Myocyte (in vitro differentiated cells): ENCODE measurements at regions not wholly inside any gene's neighbourhood (a gene's known extent, or its start where the extent isn't known, plus 50 kb on each side); places are given as distances from the start of the nearest gene placed in this dataset.
A peak's percentile ranks its signal among the peaks of the same experiment; 100 is the strongest.

ENCODE experiments used
- DNase-seq: peaks from one replicate; pipeline ENCODE4 v3.0.0-alpha.2; 2012; ENCODE audit warnings: low read depth

DNA sequence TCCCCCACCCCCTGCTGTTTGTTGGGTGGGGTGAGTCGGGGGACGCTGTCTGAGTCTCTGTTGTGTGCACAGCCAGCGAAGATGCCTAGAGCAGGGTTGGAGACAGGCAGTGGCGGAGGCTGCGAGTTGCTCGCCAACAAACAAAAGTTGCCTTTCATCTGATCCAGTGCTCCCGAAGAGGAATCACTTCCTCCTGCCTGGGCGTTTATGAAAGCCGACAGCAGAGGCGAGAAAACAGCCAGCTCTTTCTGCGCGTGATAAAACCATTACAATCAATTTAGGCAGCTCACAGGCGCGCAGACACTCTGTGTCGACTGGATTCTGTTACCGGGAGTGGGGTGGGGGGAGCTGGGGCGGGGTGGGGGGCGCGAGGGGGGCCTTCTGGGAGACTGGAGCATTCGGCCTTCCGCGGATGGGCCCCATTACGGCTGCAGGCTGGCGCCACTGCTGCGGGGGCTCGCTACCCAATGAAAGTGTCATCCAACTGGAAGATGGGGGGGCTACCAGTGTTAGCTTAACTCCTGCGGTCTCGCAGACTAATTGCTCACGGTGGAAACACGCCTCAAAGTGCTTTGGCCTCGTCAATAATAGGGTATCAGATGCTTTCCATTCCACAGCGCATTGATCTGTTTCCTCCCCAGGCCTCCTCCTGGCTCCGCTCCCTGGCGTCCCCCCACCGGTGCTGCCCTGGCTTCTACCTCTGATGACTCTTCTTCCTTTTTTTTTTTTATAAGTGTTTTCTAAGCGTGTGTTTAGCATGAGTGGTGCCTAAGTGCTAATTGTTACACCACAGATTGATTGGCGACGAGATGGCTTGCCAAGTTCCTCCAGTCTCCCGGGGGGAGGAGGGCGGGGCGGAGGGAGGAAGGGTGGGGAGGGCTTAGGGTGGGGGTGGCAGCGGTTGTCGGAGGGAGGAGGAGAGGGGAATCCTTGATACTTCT is 678.4 kb downstream of the MED13L start:
- no peak for DNase-seq

DNA sequence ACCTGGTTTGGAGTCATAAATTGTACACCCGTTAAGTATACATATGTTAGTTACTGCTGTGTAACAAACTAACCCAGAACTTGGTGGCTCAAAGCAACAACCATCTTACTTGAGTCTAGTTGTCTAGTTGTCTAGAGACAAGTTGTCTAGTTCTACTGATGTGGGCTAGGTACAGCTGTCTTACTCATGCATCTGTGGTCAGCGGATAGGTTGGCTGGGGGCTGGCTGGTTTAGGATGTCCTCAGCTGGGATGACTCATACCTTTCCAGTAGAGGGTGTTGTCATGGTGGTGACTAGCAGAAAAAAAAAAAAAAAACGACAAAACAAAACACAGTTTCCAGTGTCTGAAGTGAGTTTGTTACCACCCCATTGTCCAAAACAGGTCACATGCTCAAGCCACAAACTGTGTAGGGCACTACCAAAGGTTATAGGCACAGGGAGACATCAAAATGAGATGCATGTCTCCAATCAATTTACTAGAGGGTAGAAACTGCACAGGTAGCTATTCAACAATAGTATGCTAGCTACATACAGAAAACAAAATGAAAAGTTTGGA is 680.3 kb downstream of the MED13L start:
- no peak for DNase-seq

DNA sequence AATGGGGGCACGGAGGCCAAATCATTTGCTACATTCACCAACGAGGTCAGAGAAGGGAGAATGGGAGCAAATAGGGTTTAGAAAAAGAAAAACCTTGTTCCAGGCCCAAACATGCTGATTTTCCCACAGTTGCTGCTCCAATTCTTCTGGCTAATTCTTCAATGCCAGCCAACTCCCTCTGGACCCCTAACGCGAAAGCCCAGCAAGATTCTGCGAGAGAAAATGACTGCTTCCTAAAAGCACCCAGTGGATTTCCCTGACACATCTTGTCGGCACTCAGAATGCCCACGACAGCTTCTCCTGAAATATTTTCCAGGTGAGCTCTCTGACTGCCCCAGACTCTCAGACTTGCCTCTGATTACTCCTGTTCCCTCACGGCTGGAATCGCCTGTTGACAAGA is 689.4 kb downstream of the MED13L start:
- no peak for DNase-seq

- DNase-seq: no peak
Observed at GRCh38 chr12:115584156-115584555, 693.3 kb downstream of the MED13L start.

- DNase-seq: no peak
Observed at GRCh38 chr12:115583591-115583990, 693.9 kb downstream of the MED13L start.

- DNase-seq: no peak
Observed at GRCh38 chr12:115577401-115577800, 700.1 kb downstream of the MED13L start.

GRCh38 chr12:115574826-115575225 is 702.7 kb downstream of the MED13L start:
- peak; percentile 4 for DNase-seq

- no peak for DNase-seq
Observed at GRCh38 chr12:115572440-115572839, 705.1 kb downstream of the MED13L start.

DNA sequence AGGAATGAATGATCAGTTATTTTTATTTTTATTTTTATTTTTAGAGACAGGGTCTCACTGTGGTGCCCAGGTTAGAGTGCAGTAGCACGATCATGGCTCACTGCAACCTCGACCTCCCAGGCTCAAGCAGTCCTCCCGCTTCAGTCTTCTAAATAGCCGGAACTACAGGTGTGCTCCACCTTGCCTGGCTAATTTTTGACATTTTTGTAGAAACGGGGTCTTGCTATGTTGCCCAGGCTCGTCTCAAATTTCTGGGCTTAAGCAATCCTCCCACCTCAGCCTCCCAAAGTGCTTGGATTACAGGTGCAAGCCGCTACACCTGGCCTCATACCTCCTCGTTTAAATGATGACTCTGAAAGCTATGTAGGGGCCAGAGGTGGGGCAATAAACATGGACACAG is 706.0 kb downstream of the MED13L start:
- DNase-seq: no peak

GRCh38 chr12:115571027-115571426 is 706.5 kb downstream of the MED13L start:
- no peak for DNase-seq

DNA sequence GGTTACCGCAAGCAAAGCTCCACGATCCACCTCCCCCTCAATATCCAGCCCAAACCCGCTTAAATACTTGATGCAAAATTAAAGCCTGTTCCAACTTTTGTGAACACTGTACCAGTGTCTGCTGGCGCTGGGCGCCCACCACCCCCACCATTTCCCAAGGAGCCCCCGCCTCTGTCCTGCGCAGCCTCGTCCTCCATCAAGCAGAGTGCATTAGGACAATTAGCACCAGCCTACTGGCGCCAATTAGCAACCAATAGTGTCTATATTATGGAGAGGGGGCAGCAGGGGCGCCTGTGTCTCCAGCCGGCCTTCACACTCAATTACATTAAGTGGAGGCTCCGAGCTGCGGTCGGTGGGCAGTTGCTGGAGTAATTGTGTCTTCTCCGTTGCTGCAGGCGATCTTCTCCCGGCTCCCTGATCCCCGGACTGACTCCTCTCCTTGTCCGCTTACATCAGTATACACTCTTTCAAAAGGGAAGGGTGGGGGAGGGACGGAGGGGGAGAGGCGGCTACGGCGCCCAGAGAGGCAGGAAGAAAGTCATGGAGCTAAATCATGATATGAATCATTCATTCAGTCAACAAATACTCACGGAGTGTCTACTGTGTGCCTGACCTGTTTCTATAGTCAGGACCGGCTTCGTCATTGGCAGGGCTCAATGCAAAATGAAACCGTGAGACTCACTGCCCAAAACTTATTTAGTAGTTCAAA is 707.3 kb downstream of the MED13L start:
- DNase-seq: no peak

DNA sequence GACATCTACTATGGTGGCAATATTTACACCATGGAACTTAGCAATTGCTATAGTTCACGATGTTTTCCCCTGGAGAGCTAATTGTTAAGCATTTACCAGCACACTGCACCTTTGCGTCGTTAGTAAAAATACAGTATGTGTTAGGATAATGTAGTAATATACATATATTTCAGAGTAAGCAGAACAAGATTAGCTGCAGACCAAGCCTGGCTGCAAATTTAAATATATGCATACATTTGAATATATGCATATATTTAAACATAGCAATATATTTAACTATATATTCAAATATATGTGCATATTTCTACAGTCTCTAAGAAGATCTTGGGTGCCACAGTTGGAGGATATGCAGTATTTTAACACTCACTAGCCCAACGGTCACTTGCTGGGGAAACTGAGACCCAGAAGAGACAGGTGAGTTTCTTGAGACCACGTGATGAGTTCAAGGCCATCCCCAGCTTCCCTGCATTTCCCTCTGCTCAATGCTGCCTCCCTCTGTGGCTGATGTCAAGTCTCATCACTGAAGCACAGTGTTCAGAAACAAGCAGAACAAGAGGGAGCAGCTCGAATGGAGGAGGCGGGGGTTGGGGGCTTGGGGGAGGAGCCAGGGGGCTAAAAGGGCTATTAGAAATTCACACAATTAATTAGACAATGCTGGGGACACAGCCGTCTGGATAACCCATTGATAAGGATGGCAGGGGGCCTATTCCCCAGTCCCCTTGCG is 708.0 kb downstream of the MED13L start:
- DNase-seq: no peak

DNA sequence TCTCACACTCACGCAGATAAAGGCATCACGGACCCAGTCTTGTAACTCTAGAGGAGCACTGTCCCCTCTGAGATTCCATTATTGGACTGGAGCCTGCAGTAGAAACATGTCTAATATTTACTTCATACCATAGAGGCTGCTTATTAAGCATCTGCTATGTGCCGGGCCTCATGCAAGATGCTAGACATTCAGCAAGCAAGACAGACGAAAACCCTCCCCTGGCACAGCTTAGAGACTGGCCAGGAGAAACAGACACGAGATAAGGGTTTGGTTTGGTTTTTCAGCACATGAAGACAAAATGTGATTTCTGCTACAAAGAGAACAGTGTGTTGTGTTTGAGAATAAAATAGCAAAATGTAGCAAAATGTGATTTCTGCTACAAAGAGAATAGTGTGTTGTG is 719.2 kb downstream of the MED13L start:
- no peak for DNase-seq

GRCh38 chr12:115553622-115554021 is 723.9 kb downstream of the MED13L start:
- DNase-seq: no peak

- DNase-seq: no peak
Observed at GRCh38 chr12:115543269-115543668, 734.2 kb downstream of the MED13L start.

DNA sequence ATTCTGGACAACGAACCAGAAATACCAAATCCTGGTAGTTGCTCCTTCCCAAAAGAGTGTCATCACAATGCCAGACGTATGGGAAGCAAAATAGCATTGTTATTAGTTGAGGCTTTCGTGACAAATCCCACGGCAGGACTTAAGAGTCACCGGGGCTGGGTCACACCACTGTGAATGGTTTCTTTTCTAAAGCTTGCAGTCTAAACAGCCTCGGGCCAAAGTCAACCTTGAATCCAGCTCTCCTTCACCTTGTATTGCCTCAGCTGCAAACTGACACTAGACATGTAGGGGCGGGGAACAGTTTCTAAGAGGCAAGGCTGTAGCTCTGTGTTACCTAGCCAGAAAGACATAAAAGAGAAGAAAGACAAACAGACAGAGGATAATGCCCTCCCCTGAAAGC is 734.8 kb downstream of the MED13L start:
- no peak for DNase-seq

- no peak for DNase-seq
Observed at GRCh38 chr12:115541891-115542421, 735.5 kb downstream of the MED13L start.

DNA sequence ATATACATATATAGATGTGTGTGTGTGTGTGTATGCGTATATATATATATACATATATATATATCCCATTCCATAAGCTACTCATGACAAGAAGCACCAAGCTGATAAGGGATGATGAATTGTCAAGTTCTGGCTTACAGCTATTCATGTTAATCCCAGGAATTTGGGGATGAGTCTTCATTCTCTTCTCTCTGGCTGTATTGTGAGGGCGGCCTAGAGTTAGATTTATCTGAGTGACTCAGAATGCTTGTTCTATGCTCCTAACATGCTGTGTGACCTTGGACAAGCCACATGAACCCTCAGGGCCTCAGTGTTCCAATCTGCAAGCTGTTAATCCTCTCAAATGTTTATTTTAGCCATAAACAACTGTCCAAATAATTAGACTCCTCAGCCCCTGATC is 749.0 kb downstream of the MED13L start:
- DNase-seq: no peak

DNA sequence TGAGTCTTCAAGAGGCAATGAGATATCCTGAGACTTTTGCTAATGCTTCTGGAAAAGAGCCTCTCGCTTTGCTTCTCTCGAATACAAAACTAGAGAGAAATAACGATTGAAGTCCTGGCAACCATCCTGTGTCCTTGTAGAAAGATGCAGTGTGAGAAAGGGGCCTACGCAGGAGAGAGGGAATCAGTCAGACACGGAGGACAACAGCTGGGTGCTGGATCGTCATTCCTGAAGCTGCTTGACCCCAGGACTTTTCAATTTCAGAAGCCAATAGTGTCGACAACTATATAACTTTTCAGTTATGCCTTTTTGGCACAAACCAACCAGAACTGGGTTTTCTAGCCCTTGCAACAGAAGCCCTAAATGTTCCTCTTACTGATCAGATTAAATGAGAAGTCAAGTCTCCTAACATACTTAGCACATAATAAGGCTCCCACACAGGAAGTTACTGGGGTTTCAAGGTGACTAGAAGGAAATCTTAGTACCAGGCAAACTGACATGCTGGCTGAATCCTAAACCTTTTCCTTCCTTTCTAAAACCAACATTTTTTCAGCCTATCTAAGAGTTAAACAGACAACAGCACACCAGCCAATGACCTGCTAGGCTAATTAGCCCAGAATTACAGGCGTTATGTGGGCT is 755.6 kb downstream of the MED13L start:
- DNase-seq: no peak

DNA sequence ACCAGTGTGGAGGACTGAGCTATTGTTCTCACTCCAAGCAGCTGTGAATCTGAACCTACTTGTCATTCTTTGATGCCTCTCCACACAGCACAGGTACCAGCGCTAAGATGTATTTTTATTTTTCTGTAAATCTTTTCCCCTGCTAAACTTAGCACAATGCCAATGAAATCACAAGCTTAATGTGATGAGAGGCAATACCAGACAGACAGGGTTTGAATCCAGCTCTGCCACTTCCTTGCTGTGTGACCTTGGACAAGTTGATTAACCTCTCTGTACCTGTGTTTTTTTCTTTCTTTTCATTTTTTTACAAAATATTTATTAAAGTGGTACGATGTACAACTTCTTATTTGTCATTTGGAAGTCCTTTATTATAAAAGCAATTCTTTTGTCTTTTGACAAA is 757.6 kb downstream of the MED13L start:
- DNase-seq: no peak

DNA sequence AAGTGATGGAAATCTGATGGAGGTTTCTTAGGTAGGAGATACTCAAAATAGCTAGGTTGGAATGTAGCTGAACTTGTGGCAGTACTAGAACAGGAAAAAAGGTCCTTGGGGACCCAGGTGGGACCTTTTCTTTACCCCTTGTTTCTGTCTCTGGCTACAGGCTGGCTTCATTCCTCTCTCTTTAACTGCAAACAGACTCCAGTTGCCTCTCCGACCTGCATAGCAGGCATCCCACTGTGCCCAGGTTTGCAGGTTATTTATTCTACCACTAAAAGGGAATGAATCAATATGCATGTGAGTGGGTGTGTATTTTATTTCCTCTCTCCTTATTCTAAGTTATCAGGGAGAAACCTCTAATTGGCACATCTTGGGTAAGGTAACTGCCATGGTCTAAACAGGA is 758.1 kb downstream of the MED13L start:
- no peak for DNase-seq
